Neural progenitor cell (in vitro differentiated cells): ENCODE measurements at regions not wholly inside any gene's neighbourhood (a gene's known extent, or its start where the extent isn't known, plus 50 kb on each side); places are given as distances from the start of the nearest gene placed in this dataset.

Experiments used
- DNase-seq: peaks from one replicate; pipeline ENCODE4 v3.0.0-alpha.2; 2016; ENCODE audit warnings: low spot score
- H2AFZ ChIP-seq: fragments of 200-600 bp; sonication (generic); replicated peaks from 2 replicates; pipeline ENCODE4 v1.6.1; 2016; ENCODE audit warnings: antibody characterized with exemption
- H3F3A ChIP-seq: fragments of 200-600 bp; sonication (generic); 2 replicates; pipeline ENCODE4 v1.6.1; 2016; ENCODE audit warnings: antibody characterized with exemption, low read depth
- H3K27ac ChIP-seq: fragments of 200-600 bp; sonication (generic); 2 replicates; pipeline ENCODE4 v1.5.1; 2016; ENCODE audit warnings: mild to moderate bottlenecking
- H3K27me3 ChIP-seq: fragments of 200-600 bp; sonication (generic); 2 replicates; pipeline ENCODE4 v1.6.1; 2016; ENCODE audit warnings: mild to moderate bottlenecking, moderate library complexity
- H3K36me3 ChIP-seq: fragments of 200-600 bp; sonication (generic); 2 replicates; pipeline ENCODE4 v1.5.1; 2016
- H3K4me1 ChIP-seq: fragments of 200-600 bp; sonication (generic); 2 replicates; pipeline ENCODE4 v1.6.1; 2016; ENCODE audit warnings: mixed run types
- H3K4me2 ChIP-seq: fragments of 200-600 bp; sonication (generic); 2 replicates; pipeline ENCODE4 v1.6.1; 2016
- H3K4me3 ChIP-seq: fragments of 200-600 bp; sonication (generic); 2 replicates; pipeline ENCODE4 v1.5.1; 2016
- H3K79me2 ChIP-seq: fragments of 200-600 bp; sonication (generic); 2 replicates; pipeline ENCODE4 v1.6.1; 2016; ENCODE audit warnings: low read depth
- H3K9ac ChIP-seq: fragments of 200-600 bp; sonication (generic); 2 replicates; pipeline ENCODE4 v1.6.1; 2016
- H3K9me3 ChIP-seq: fragments of 200-600 bp; sonication (generic); 2 replicates; pipeline ENCODE4 v1.5.1; 2016; ENCODE audit warnings: low read depth
- H4K20me1 ChIP-seq: fragments of 200-600 bp; sonication (generic); 2 replicates; pipeline ENCODE4 v1.6.1; 2016; ENCODE audit warnings: low read depth
- H3K27ac Mint-ChIP-seq: 3 replicates; pipeline ENCODE4 v1.8.0; 2021; ENCODE audit warnings: mixed read lengths
- H3K27me3 Mint-ChIP-seq: 2 replicates; pipeline ENCODE4 v1.8.0; 2022; ENCODE audit warnings: low read depth, mild to moderate bottlenecking, inconsistent platforms, moderate library complexity, mixed read lengths; ENCODE audit not compliant: insufficient read depth
- H3K36me3 Mint-ChIP-seq: 3 replicates; pipeline ENCODE4 v1.8.0; 2021; ENCODE audit warnings: mixed read lengths
- H3K4me1 Mint-ChIP-seq: 3 replicates; pipeline ENCODE4 v1.8.0; 2021; ENCODE audit warnings: mixed read lengths
- H3K4me3 Mint-ChIP-seq: 3 replicates; pipeline ENCODE4 v1.8.0; 2021; ENCODE audit warnings: mild to moderate bottlenecking, moderate library complexity, mixed read lengths
- H3K9me3 Mint-ChIP-seq: 3 replicates; pipeline ENCODE4 v1.8.0; 2020; ENCODE audit warnings: mixed read lengths
- CTCF ChIP-seq: fragments of 200-600 bp; sonication (generic); IDR thresholded peaks from 2 replicates; pipeline ENCODE4 v1.5.1; 2017; ENCODE audit warnings: antibody characterized with exemption, mild to moderate bottlenecking
- EZH2 ChIP-seq: fragments of 200-600 bp; sonication (generic); IDR thresholded peaks from 2 replicates; pipeline ENCODE4 v1.6.1; 2017; ENCODE audit warnings: antibody characterized with exemption, mild to moderate bottlenecking, moderate library complexity
- EZH2phosphoT487 ChIP-seq: fragments of 200-600 bp; sonication (generic); IDR thresholded peaks from 2 replicates; pipeline ENCODE4 v1.6.1; 2017; ENCODE audit warnings: antibody characterized with exemption

- no peaks in the 10 kb centered on the region for H3K9me3 ChIP-seq
- no peak overlapping the region for H3K9ac ChIP-seq
- Mint-ChIP-seq H3K27me3 (peaks cover 7% of the 10 kb centered on the region), H3K4me1 (peaks cover 14% of the 10 kb centered on the region), H3K4me3 (no peak overlapping the region), H3K36me3 (no peaks in the 10 kb centered on the region), H3K9me3 (peaks cover 2% of the 10 kb centered on the region), H3K27ac (no peak overlapping the region)
- H3K27me3 ChIP-seq, result no peaks in the 10 kb centered on the region
- no peak for TF ChIP-seq CTCF
- TF ChIP-seq EZH2, result no peak
- no peak for TF ChIP-seq EZH2phosphoT487
- H2AFZ ChIP-seq, result peak overlapping the region; percentile 68
- no peak overlapping the region for H3K4me2 ChIP-seq
- no peak overlapping the region for H3K27ac ChIP-seq
- no peak overlapping the region for H3K4me3 ChIP-seq
- no peaks in the 10 kb centered on the region for H4K20me1 ChIP-seq
- H3F3A ChIP-seq, result no peaks in the 10 kb centered on the region
- no peaks in the 10 kb centered on the region for H3K36me3 ChIP-seq
- H3K4me1 ChIP-seq, result no peaks in the 10 kb centered on the region
- no peaks in the 10 kb centered on the region for H3K79me2 ChIP-seq
- DNase-seq, result no peak
These were observed 90.5 kb upstream of the HEY2 start for GRCh38 chr6:125658759-125659431.

GRCh38 chr6:125659887-125660286 is 89.5 kb upstream of the HEY2 start:
- H3K4me3 Mint-ChIP-seq, result no peak overlapping the region
- Histone ChIP-seq H3K4me1 (no peaks in the 10 kb centered on the region), H3K9ac (no peak overlapping the region), H3K4me3 (no peak overlapping the region), H2AFZ (no peak overlapping the region), H3K79me2 (no peaks in the 10 kb centered on the region), H3K9me3 (no peaks in the 10 kb centered on the region), H3F3A (no peaks in the 10 kb centered on the region), H3K36me3 (no peaks in the 10 kb centered on the region), H3K27ac (no peak overlapping the region), H3K27me3 (no peaks in the 10 kb centered on the region), H4K20me1 (no peaks in the 10 kb centered on the region), H3K4me2 (no peak overlapping the region)
- no peaks in the 10 kb centered on the region for H3K36me3 Mint-ChIP-seq
- DNase-seq, result no peak
- H3K27me3 Mint-ChIP-seq, result peaks cover 7% of the 10 kb centered on the region
- H3K27ac Mint-ChIP-seq, result no peak overlapping the region
- H3K4me1 Mint-ChIP-seq, result peaks cover 14% of the 10 kb centered on the region
- TF ChIP-seq CTCF (no peak), EZH2phosphoT487 (no peak), EZH2 (no peak)
- no peaks in the 10 kb centered on the region for H3K9me3 Mint-ChIP-seq

- Mint-ChIP-seq H3K27me3 (peaks cover 6% of the 10 kb centered on the region), H3K27ac (no peak overlapping the region), H3K36me3 (no peaks in the 10 kb centered on the region), H3K4me3 (no peak overlapping the region), H3K9me3 (peaks cover 4% of the 10 kb centered on the region), H3K4me1 (peaks cover 4% of the 10 kb centered on the region)
- no peaks in the 10 kb centered on the region for H3K4me1 ChIP-seq
- no peak overlapping the region for H3K27ac ChIP-seq
- no peaks in the 10 kb centered on the region for H3K36me3 ChIP-seq
- no peak overlapping the region for H2AFZ ChIP-seq
- no peaks in the 10 kb centered on the region for H3K27me3 ChIP-seq
- H3K4me3 ChIP-seq, result no peak overlapping the region
- H3K79me2 ChIP-seq, result no peaks in the 10 kb centered on the region
- no peak for DNase-seq
- H3K9ac ChIP-seq, result no peak overlapping the region
- no peaks in the 10 kb centered on the region for H3F3A ChIP-seq
- no peak for TF ChIP-seq EZH2
- TF ChIP-seq EZH2phosphoT487, result no peak
- no peak for TF ChIP-seq CTCF
- no peaks in the 10 kb centered on the region for H4K20me1 ChIP-seq
- H3K9me3 ChIP-seq, result no peaks in the 10 kb centered on the region
- no peak overlapping the region for H3K4me2 ChIP-seq
These were observed 87.1 kb upstream of the HEY2 start for GRCh38 chr6:125662296-125662695.
